Urinary bladder (tissue), 3 donors: ENCODE measurements at regions not wholly inside any gene's neighbourhood (a gene's known extent, or its start where the extent isn't known, plus 50 kb on each side); places are given as distances from the start of the nearest gene placed in this dataset.
"Not testable (repeated sequence)": the region's sequence is repeated elsewhere in the genome, so short reads cannot be mapped to it uniquely, and the experiment has no call there.

Source experiments
- DNase-seq: peaks from one replicate; pipeline ENCODE4 v3.0.0-alpha.2; 2015; ENCODE audit errors: extremely low spot score
- H3K27ac ChIP-seq: one replicate; pipeline ENCODE4 v1.5.1; 2013; ENCODE audit warnings: low read depth, mild to moderate bottlenecking, moderate library complexity
- H3K36me3 ChIP-seq: one replicate; pipeline ENCODE4 v1.6.1; 2013; ENCODE audit warnings: mild to moderate bottlenecking, moderate library complexity; ENCODE audit not compliant: insufficient read depth
- H3K4me1 ChIP-seq: one replicate; pipeline ENCODE4 v1.6.1; 2013; ENCODE audit warnings: mild to moderate bottlenecking, moderate library complexity; ENCODE audit not compliant: insufficient read depth
- H3K4me3 ChIP-seq: one replicate; pipeline ENCODE4 v1.5.1; 2013; ENCODE audit warnings: low read depth, low read length
- WGBS: extraction: QIAGEN DNeasy Blood & Tissue Kit; methylation state at CpG from one replicate; pipeline ENCODE4 v1.1.7; 2013; 5-methylcytosine and 5-hydroxymethylcytosine counted together
- donor health status: healthy with polysubstance abuse.
- donor health status: healthy.

- Histone ChIP-seq H3K36me3 (no peaks in the 10 kb centered on the region), H3K4me3 (no peak overlapping the region), H3K4me1 (no peaks in the 10 kb centered on the region), H3K27ac (no peak overlapping the region)
- 69% methylated on average over 4 of the region's 4 CpGs for WGBS
- no peak for DNase-seq
Measured at GRCh38 chr12:33156042-33156441, 259.5 kb upstream of the PKP2 start.

- not testable (repeated sequence) for H3K36me3 ChIP-seq, H3K4me3 ChIP-seq, DNase-seq, H3K27ac ChIP-seq, H3K4me1 ChIP-seq
- 94% methylated on average over 8 of the region's 8 CpGs for WGBS
Measured at GRCh38 chr12:33147292-33147691, 250.7 kb upstream of the PKP2 start.

- no peak overlapping the region for H3K4me3 ChIP-seq
- no peaks in the 10 kb centered on the region for H3K4me1 ChIP-seq
- DNase-seq, result no peak
- WGBS, result 78% methylated on average over 1 of the region's 1 CpG
- no peak overlapping the region for H3K27ac ChIP-seq
- no peaks in the 10 kb centered on the region for H3K36me3 ChIP-seq
Measured at GRCh38 chr12:33129500-33129899, 232.9 kb upstream of the PKP2 start.

GRCh38 chr12:33125755-33126154, 229.2 kb upstream of the PKP2 start:
- H3K27ac ChIP-seq, result no peak overlapping the region
- no peaks in the 10 kb centered on the region for H3K4me1 ChIP-seq
- H3K4me3 ChIP-seq, result no peak overlapping the region
- DNase-seq, result no peak
- no peaks in the 10 kb centered on the region for H3K36me3 ChIP-seq

GRCh38 chr12:33116284-33116683, 219.7 kb upstream of the PKP2 start:
- Histone ChIP-seq H3K4me3 (no peak overlapping the region), H3K36me3 (no peaks in the 10 kb centered on the region), H3K4me1 (no peaks in the 10 kb centered on the region), H3K27ac (no peak overlapping the region)
- WGBS, result 44% methylated on average over 1 of the region's 1 CpG
- DNase-seq, result no peak

- no peak for DNase-seq
- 16% methylated on average over 2 of the region's 2 CpGs for WGBS
- H3K4me1 ChIP-seq, result no peaks in the 10 kb centered on the region
- no peaks in the 10 kb centered on the region for H3K36me3 ChIP-seq
- H3K4me3 ChIP-seq, result no peak overlapping the region
- H3K27ac ChIP-seq, result no peak overlapping the region
Measured at GRCh38 chr12:33115716-33116115, 219.1 kb upstream of the PKP2 start.

GRCh38 chr12:33111850-33112249, 215.3 kb upstream of the PKP2 start:
- WGBS, result 58% methylated on average over 6 of the region's 6 CpGs
- no peaks in the 10 kb centered on the region for H3K36me3 ChIP-seq
- no peak overlapping the region for H3K4me3 ChIP-seq
- no peak overlapping the region for H3K27ac ChIP-seq
- DNase-seq, result no peak
- H3K4me1 ChIP-seq, result no peaks in the 10 kb centered on the region

- H3K4me1 ChIP-seq, DNase-seq, H3K36me3 ChIP-seq, H3K4me3 ChIP-seq, H3K27ac ChIP-seq: not testable (repeated sequence)
- WGBS, result 80% methylated on average over 6 of the region's 7 CpGs
Measured at GRCh38 chr12:33107827-33108226, 211.2 kb upstream of the PKP2 start.

GRCh38 chr12:33093534-33093933, 197.0 kb upstream of the PKP2 start:
- Histone ChIP-seq H3K27ac (no peak overlapping the region), H3K36me3 (no peaks in the 10 kb centered on the region), H3K4me3 (no peak overlapping the region), H3K4me1 (no peaks in the 10 kb centered on the region)
- 78% methylated on average over 2 of the region's 2 CpGs for WGBS
- DNase-seq, result no peak

- H3K36me3 ChIP-seq, H3K27ac ChIP-seq, H3K4me1 ChIP-seq, DNase-seq, H3K4me3 ChIP-seq: not testable (repeated sequence)
- 90% methylated on average over 1 of the region's 1 CpG for WGBS
Measured at GRCh38 chr12:33087876-33088275, 191.3 kb upstream of the PKP2 start.

GRCh38 chr12:33076401-33076800, 179.8 kb upstream of the PKP2 start:
- not testable (repeated sequence) for DNase-seq, H3K4me1 ChIP-seq, H3K36me3 ChIP-seq, H3K4me3 ChIP-seq, H3K27ac ChIP-seq
- WGBS, result 88% methylated on average over 9 of the region's 9 CpGs

- DNase-seq, H3K36me3 ChIP-seq: not testable (repeated sequence)
- 91% methylated on average over 25 of the region's 25 CpGs for WGBS
Measured at GRCh38 chr12:33075130-33075766, 178.7 kb upstream of the PKP2 start.

GRCh38 chr12:33061844-33062243, 165.3 kb upstream of the PKP2 start:
- H3K27ac ChIP-seq, result no peak overlapping the region

More at GRCh38 chr12:33075130-33075766, 178.7 kb upstream of the PKP2 start:
- not testable (repeated sequence) for H3K4me3 ChIP-seq, H3K4me1 ChIP-seq, H3K27ac ChIP-seq

GRCh38 chr12:33054371-33054770, 157.8 kb upstream of the PKP2 start:
- H3K4me3 ChIP-seq, result no peak overlapping the region
- H3K27ac ChIP-seq, result no peak overlapping the region
- H3K36me3 ChIP-seq, result no peaks in the 10 kb centered on the region
- DNase-seq, result no peak
- H3K4me1 ChIP-seq, result no peaks in the 10 kb centered on the region
- 70% methylated on average over 3 of the region's 3 CpGs for WGBS

More at GRCh38 chr12:33061844-33062243, 165.3 kb upstream of the PKP2 start:
- DNase-seq, result no peak
- Histone ChIP-seq H3K4me3 (no peak overlapping the region), H3K36me3 (no peaks in the 10 kb centered on the region), H3K4me1 (no peaks in the 10 kb centered on the region)
